Small intestine (tissue), 7 donors: ENCODE measurements at regions not wholly inside any gene's neighbourhood (a gene's known extent, or its start where the extent isn't known, plus 50 kb on each side); places are given as distances from the start of the nearest gene placed in this dataset.

Source experiments
- DNase-seq, 2 donors: peaks; one replicate each; pipeline versions ENCODE4 v3.0.0 to v3.0.0-alpha.2; 2013
- FAIRE-seq: peaks from 2 replicates; lab custom pipeline; 2012; peaks lifted over from hg19 to GRCh38; lab: Jason Lieb, UNC
- H3K27ac ChIP-seq, 3 donors: one replicate each; pipeline ENCODE4 v1.5.1; 2013; ENCODE audit warnings: low read length in 2 of 3, mild to moderate bottlenecking in 2 of 3, control low read depth in 1 of 3, inconsistent platforms in 1 of 3, low read depth in 1 of 3, moderate library complexity in 1 of 3
- H3K27me3 ChIP-seq, 3 donors: one replicate each; pipeline ENCODE4 v1.6.1; 2013; ENCODE audit warnings: low read length in 3 of 3, inconsistent platforms in 1 of 3; ENCODE audit not compliant: control insufficient read depth in 3 of 3, insufficient read depth in 3 of 3
- H3K36me3 ChIP-seq, 3 donors: one replicate each; pipeline ENCODE4 v1.6.1; 2013; ENCODE audit warnings: low read length in 3 of 3, inconsistent platforms in 1 of 3, low read depth in 1 of 3, mild to moderate bottlenecking in 1 of 3, moderate library complexity in 1 of 3; ENCODE audit not compliant: control insufficient read depth in 3 of 3, insufficient read depth in 2 of 3
- H3K4me1 ChIP-seq, 3 donors: one replicate each; pipeline ENCODE4 v1.6.1; 2013; ENCODE audit warnings: low read length in 2 of 3, inconsistent platforms in 1 of 3, low read depth in 1 of 3, mild to moderate bottlenecking in 1 of 3, moderate library complexity in 1 of 3; ENCODE audit not compliant: control insufficient read depth in 3 of 3, insufficient read depth in 2 of 3
- H3K4me3 ChIP-seq, 3 donors: one replicate each; pipeline ENCODE4 v1.5.1; 2013; ENCODE audit warnings: low read length in 3 of 3, control low read depth in 1 of 3, inconsistent platforms in 1 of 3, low read depth in 1 of 3, mild to moderate bottlenecking in 1 of 3, moderate library complexity in 1 of 3
- H3K9me3 ChIP-seq, 2 donors: one replicate each; pipeline ENCODE4 v1.6.1; 2013; ENCODE audit warnings: low read depth in 1 of 2, low read length in 1 of 2; ENCODE audit not compliant: control insufficient read depth in 2 of 2, insufficient read depth in 1 of 2
- WGBS, 3 donors: extraction: QIAGEN DNeasy Blood & Tissue Kit; methylation state at CpG; one replicate each; pipeline ENCODE4 v1.1.7; 2013; 5-methylcytosine and 5-hydroxymethylcytosine counted together
- donor health status: healthy with polysubstance abuse.
- donor health status: control.
- donor health status: control.
- donor health status: Bipolar disorder and iron deficiency.
- donor health status: healthy.

DNA sequence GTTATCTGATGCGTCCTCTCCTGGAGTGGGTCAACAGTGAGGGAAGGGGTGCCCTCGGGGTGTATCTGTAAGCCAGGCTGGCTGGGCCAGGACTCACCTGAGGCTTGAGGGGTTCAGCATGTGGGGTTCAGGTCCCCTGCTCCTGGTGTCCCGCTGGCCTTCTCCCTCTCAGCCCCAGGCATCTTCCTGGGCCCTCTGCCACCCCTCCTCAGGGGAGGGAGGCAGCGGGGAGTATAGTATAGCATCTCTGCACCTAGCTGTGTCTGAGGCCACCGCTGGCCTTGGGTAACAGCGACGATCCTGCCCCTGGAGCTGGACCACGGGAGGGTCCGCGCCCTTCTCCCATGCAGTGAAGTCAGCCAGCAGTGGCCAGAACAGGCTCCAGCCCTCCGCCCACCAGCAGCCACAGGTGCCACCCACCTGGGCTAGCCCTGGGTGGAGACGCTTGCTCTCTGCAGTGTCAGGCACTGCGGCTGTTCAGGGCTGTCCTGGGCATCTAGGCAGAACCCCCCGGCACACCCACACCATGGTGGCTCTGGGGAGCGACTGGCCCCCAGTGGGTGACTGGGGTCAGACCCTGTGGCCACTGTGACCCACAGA, 110.7 kb upstream of the NKX1-1 start:
- no peaks in the 10 kb centered on the region for H3K4me1 ChIP-seq
- H3K27ac ChIP-seq: no peak overlapping the region
- H3K27me3 ChIP-seq: peaks cover 0 to 25% (median 4%) of the 10 kb centered on the region in 3 donors
- no peaks in the 10 kb centered on the region for H3K36me3 ChIP-seq
- H3K9me3 ChIP-seq: no peaks in the 10 kb centered on the region
- no peak for DNase-seq
- no peak for FAIRE-seq
- WGBS, 3 donors: 73 to 74% (median 74%) methylated on average over 15 of the region's 15 CpGs
- H3K4me3 ChIP-seq: no peak overlapping the region

- DNase-seq: no peak
Observed at GRCh38 chr4:1516261-1516660, 110.0 kb upstream of the NKX1-1 start.

GRCh38 chr4:1515763-1516162, 109.5 kb upstream of the NKX1-1 start:
- no peak for FAIRE-seq
- WGBS, 3 donors: 81 to 86% (median 82%) methylated on average over 5 of the region's 5 CpGs
- Histone ChIP-seq H3K36me3 (no peaks in the 10 kb centered on the region), H3K27me3 (peaks cover 0 to 23% (median 2%) of the 10 kb centered on the region in 3 donors), H3K4me1 (no peaks in the 10 kb centered on the region), H3K4me3 (no peak overlapping the region), H3K9me3 (peaks cover 0 to 3% of the 10 kb centered on the region in 2 donors), H3K27ac (no peak overlapping the region)
- no peak for DNase-seq

More at GRCh38 chr4:1516261-1516660, 110.0 kb upstream of the NKX1-1 start:
- no peak for FAIRE-seq
- WGBS, 3 donors: 59 to 66% (median 62%) methylated on average over 10 of the region's 10 CpGs
- H3K27ac ChIP-seq: no peak overlapping the region
- H3K4me1 ChIP-seq: no peaks in the 10 kb centered on the region
- H3K4me3 ChIP-seq: no peak overlapping the region
- H3K36me3 ChIP-seq: no peaks in the 10 kb centered on the region
- H3K27me3 ChIP-seq: peaks cover 0 to 24% (median 2%) of the 10 kb centered on the region in 3 donors
- H3K9me3 ChIP-seq: peaks cover 0 to 3% of the 10 kb centered on the region in 2 donors

GRCh38 chr4:1515156-1515555, 108.9 kb upstream of the NKX1-1 start:
- no peak for FAIRE-seq

DNA sequence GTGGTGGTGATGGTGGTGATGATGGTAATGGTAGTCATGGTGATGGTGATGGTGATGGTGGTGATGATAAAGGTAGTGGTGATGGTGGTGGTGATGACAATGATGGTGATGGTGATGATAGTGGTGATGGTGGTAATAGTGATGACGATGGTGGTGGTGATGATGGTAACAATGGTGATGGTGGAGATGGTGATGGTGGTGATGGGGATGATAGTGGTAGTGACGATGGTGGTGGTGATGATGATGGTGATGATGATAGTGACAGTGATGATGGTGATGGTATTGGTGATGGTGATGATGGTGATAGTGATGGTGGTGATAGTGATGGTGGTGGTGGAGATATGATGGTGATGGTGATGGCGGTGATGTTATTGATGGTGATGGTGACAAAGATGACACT, 108.4 kb upstream of the NKX1-1 start:
- Histone ChIP-seq H3K27me3 (peaks cover 0 to 21% (median 2%) of the 10 kb centered on the region in 3 donors), H3K4me3 (no peak overlapping the region), H3K27ac (no peak overlapping the region), H3K9me3 (peaks cover 0 to 3% of the 10 kb centered on the region in 2 donors), H3K36me3 (no peaks in the 10 kb centered on the region), H3K4me1 (no peaks in the 10 kb centered on the region)
- 67 to 85% (median 84%) methylated on average over 3 of the region's 3 CpGs for WGBS, 3 donors
- DNase-seq (no peak), FAIRE-seq (no peak)

More at GRCh38 chr4:1515156-1515555, 108.9 kb upstream of the NKX1-1 start:
- H3K27ac ChIP-seq: no peak overlapping the region
- H3K4me3 ChIP-seq: no peak overlapping the region
- peaks cover 0 to 23% (median 2%) of the 10 kb centered on the region in 3 donors for H3K27me3 ChIP-seq
- no peak for DNase-seq
- peaks cover 0 to 3% of the 10 kb centered on the region in 2 donors for H3K9me3 ChIP-seq
- no peaks in the 10 kb centered on the region for H3K4me1 ChIP-seq
- H3K36me3 ChIP-seq: no peaks in the 10 kb centered on the region

DNA sequence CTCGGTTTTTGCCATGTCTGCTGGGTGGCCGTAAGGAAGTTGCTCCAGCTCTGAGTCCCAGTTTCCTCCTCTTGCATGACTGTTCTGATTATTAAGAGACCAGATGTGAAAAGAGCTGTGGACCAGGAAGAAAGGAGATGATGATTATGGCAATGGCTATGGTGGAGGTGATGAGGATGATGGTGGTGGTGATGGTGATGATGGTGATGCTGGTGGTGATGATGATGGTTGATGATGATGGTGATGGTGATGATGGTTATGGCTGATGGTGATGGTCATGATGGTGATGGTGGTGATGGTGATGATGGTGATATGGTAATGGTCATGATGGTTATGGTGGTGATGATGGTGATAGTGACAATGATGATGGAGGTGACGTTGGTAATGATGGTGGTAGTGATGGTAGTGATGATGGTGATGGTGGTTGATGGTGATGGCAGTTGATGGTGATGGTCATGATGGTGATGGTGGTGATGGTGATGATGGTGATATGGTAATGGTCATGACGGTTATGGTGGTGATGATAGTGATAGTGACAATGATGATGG, 107.8 kb upstream of the NKX1-1 start:
- peaks cover 0 to 25% (median 2%) of the 10 kb centered on the region in 3 donors for H3K27me3 ChIP-seq

GRCh38 chr4:1512738-1513660, 106.8 kb upstream of the NKX1-1 start:
- WGBS, 3 donors: 12 to 19% (median 13%) methylated on average over 28 to 78 of the region's 78 CpGs
- Histone ChIP-seq H3K4me3 (no peak overlapping the region), H3K4me1 (no peaks in the 10 kb centered on the region), H3K9me3 (peaks cover 0 to 3% of the 10 kb centered on the region in 2 donors), H3K27me3 (peaks cover 0 to 27% (median 2%) of the 10 kb centered on the region in 3 donors), H3K36me3 (no peaks in the 10 kb centered on the region), H3K27ac (no peak overlapping the region)
- FAIRE-seq: no peak
- DNase-seq: peak; percentile 32 to 73

More for the DNA sequence above, 107.8 kb upstream of the NKX1-1 start:
- FAIRE-seq (no peak), DNase-seq (no peak)
- no peaks in the 10 kb centered on the region for H3K4me1 ChIP-seq
- peaks cover 0 to 3% of the 10 kb centered on the region in 2 donors for H3K9me3 ChIP-seq
- H3K36me3 ChIP-seq: no peaks in the 10 kb centered on the region
- WGBS, 3 donors: 88 to 95% (median 90%) methylated on average over 4 of the region's 4 CpGs
- H3K4me3 ChIP-seq: no peak overlapping the region
- H3K27ac ChIP-seq: no peak overlapping the region

GRCh38 chr4:1512051-1512737, 106.0 kb upstream of the NKX1-1 start:
- H3K9me3 ChIP-seq: peaks cover 0 to 3% of the 10 kb centered on the region in 2 donors
- no peak for DNase-seq
- peaks cover 0 to 24% (median 2%) of the 10 kb centered on the region in 3 donors for H3K27me3 ChIP-seq

More at GRCh38 chr4:1512051-1512737, 106.0 kb upstream of the NKX1-1 start:
- no peak overlapping the region for H3K4me3 ChIP-seq
- no peak overlapping the region for H3K27ac ChIP-seq
- H3K4me1 ChIP-seq: no peaks in the 10 kb centered on the region
- FAIRE-seq: no peak
- WGBS, 3 donors: 74 to 85% (median 82%) methylated on average over 28 to 29 of the region's 29 CpGs
- no peaks in the 10 kb centered on the region for H3K36me3 ChIP-seq
